Muscle layer of colon (tissue), 2 donors: ENCODE measurements at regions not wholly inside any gene's neighbourhood (a gene's known extent, or its start where the extent isn't known, plus 50 kb on each side); places are given as distances from the start of the nearest gene placed in this dataset.
"Not testable (repeated sequence)": the region's sequence is repeated elsewhere in the genome, so short reads cannot be mapped to it uniquely, and the experiment has no call there.

Source experiments
- H3K27ac ChIP-seq: one replicate; pipeline ENCODE4 v1.7.0; 2013; ENCODE audit warnings: low read depth, mild to moderate bottlenecking, low read length, moderate library complexity
- H3K27me3 ChIP-seq, 2 donors: one replicate each; pipeline ENCODE4 v1.7.0; 2013; ENCODE audit warnings: low read length in 2 of 2, mild to moderate bottlenecking in 2 of 2; ENCODE audit not compliant: insufficient read depth in 2 of 2, control insufficient read depth in 1 of 2
- H3K36me3 ChIP-seq: one replicate; pipeline ENCODE4 v1.7.0; 2013; ENCODE audit warnings: mild to moderate bottlenecking, low read length; ENCODE audit not compliant: insufficient read depth
- H3K4me1 ChIP-seq: one replicate; pipeline ENCODE4 v1.7.0; 2013; ENCODE audit warnings: mild to moderate bottlenecking, low read length; ENCODE audit not compliant: insufficient read depth
- H3K4me3 ChIP-seq, 2 donors: one replicate each; pipeline ENCODE4 v1.7.0; 2013; ENCODE audit warnings: low read length in 2 of 2, low read depth in 1 of 2, mild to moderate bottlenecking in 1 of 2, moderate library complexity in 1 of 2
- H3K9ac ChIP-seq: one replicate; pipeline ENCODE4 v1.7.0; 2013; ENCODE audit warnings: low read length
- H3K9me3 ChIP-seq: one replicate; pipeline ENCODE4 v1.7.0; 2013; ENCODE audit warnings: mild to moderate bottlenecking, low read length
- donor health status: abdominal sarcoma.
- donor health status: Adenocarcinoma of cecum.

DNA sequence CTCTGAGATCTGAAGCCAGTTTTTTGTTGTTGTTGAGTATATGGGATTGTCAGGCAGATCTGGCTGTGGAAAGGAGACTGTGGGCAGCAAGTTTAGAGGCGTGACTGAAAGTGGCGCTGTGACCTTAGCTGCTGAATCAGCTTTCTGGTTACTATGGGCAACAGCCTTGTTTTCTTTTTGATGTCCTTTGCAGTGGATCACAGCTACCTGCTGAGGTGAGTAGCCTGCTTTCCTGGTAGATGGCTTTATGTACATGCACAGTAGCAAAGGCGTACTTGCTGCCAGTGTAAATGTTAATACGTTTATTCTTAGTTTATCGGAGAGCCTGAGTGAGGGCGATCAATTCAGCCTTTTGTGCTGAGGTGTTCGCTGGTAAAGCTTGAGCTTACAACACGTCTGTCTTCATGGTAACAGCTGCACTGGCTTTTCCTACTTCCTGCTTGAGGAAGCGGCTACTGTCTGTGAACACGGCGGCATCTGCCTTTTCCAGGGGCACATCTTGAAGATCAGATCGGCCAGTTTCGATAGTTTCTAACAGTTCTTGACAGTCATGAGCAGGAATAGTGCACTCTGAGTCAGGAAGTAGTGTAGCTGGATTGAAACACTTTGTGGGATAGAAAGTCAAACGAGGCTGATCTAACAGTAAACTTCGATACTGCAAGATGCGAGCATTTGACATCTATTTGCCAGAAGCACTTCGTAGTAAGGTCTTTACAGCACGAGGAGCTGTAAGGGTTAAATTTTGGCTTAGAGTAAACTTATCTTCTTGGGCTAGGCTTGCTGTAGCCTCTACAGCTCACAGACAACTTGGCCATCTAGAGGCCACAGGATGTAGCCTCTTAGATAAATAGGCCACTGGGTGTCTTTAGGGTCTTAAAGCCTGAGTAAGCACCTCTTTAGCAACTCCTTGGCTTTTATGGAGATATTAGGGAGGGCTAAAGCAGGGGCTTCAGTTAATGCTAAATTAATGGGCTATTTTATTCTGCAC, 161.1 kb upstream of the FRG2C start:
- H3K9me3 ChIP-seq, H3K36me3 ChIP-seq, H3K4me1 ChIP-seq, H3K27me3 ChIP-seq, H3K4me3 ChIP-seq, H3K9ac ChIP-seq, H3K27ac ChIP-seq: not testable (repeated sequence)

- no peaks in the 10 kb centered on the region for H3K4me1 ChIP-seq
- H3K9me3 ChIP-seq, result no peaks in the 10 kb centered on the region
- H3K27ac ChIP-seq, result no peak overlapping the region
- H3K9ac ChIP-seq, result no peak overlapping the region
- H3K27me3 ChIP-seq, result no peaks in the 10 kb centered on the region
- no peaks in the 10 kb centered on the region for H3K36me3 ChIP-seq
- H3K4me3 ChIP-seq, result no peak overlapping the region
These were observed 157.5 kb upstream of the FRG2C start for GRCh38 chr3:75506603-75507002.

GRCh38 chr3:75507956-75508355, 156.2 kb upstream of the FRG2C start:
- H3K27ac ChIP-seq, H3K4me1 ChIP-seq, H3K9ac ChIP-seq, H3K27me3 ChIP-seq, H3K9me3 ChIP-seq, H3K4me3 ChIP-seq, H3K36me3 ChIP-seq: not testable (repeated sequence)

DNA sequence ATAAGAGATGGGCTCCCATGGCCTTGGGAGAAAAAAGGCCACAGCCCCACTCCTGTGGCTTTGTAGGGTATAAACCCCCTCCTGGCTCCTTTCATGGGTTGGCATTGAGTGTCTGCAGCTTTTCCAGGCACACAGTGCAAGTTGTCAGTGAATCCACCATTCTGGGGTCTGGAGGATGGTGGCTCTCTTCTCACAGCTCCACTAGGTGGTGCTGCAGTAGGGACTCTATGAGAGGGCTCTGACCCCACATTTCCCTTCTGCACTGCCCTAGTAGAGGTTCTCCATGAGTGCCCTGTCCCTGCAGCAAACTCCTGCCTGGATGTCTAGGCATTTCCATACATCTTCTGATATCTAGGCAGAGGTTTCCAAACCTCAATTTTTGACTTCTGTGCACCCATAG, 136.5 kb upstream of the FRG2C start:
- H3K4me3 ChIP-seq, H3K4me1 ChIP-seq, H3K36me3 ChIP-seq, H3K27ac ChIP-seq, H3K27me3 ChIP-seq, H3K9me3 ChIP-seq, H3K9ac ChIP-seq: not testable (repeated sequence)

GRCh38 chr3:75552095-75552494, 112.0 kb upstream of the FRG2C start:
- H3K27ac ChIP-seq, H3K36me3 ChIP-seq, H3K4me3 ChIP-seq, H3K9me3 ChIP-seq, H3K9ac ChIP-seq, H3K4me1 ChIP-seq, H3K27me3 ChIP-seq: not testable (repeated sequence)

DNA sequence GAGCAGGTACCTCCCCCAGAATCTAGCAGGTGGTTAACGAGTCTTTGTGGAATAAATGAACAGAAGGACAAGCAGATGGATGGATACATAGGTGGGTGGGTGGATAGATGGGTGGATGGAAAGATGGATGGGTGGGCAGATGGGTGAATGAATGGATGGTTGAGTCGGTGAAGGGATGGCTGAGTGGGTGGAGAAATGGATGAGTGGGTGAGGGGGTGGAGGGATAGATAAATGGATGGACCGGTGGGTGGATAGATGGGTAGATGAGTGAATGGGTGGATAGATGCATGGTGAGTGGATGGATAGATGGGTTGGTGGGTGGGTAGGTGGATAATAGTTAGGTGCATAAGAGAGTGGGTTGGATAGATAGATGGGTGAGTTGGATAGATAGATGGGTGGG, 99.7 kb upstream of the FRG2C start:
- not testable (repeated sequence) for H3K4me3 ChIP-seq, H3K4me1 ChIP-seq, H3K9me3 ChIP-seq, H3K27ac ChIP-seq, H3K36me3 ChIP-seq, H3K27me3 ChIP-seq, H3K9ac ChIP-seq

- not testable (repeated sequence) for H3K9me3 ChIP-seq, H3K36me3 ChIP-seq, H3K27me3 ChIP-seq, H3K27ac ChIP-seq, H3K4me1 ChIP-seq, H3K4me3 ChIP-seq, H3K9ac ChIP-seq
These were observed 91.8 kb upstream of the FRG2C start for GRCh38 chr3:75572303-75572702.

GRCh38 chr3:75579091-75579490, 85.0 kb upstream of the FRG2C start:
- not testable (repeated sequence) for H3K4me3 ChIP-seq, H3K27ac ChIP-seq, H3K4me1 ChIP-seq, H3K9ac ChIP-seq, H3K36me3 ChIP-seq, H3K27me3 ChIP-seq, H3K9me3 ChIP-seq

- H3K36me3 ChIP-seq, H3K9me3 ChIP-seq, H3K27me3 ChIP-seq, H3K27ac ChIP-seq, H3K4me1 ChIP-seq, H3K4me3 ChIP-seq, H3K9ac ChIP-seq: not testable (repeated sequence)
These were observed 84.6 kb upstream of the FRG2C start for GRCh38 chr3:75579536-75579935.

GRCh38 chr3:75579981-75580782, 83.9 kb upstream of the FRG2C start:
- H3K4me1 ChIP-seq, H3K9me3 ChIP-seq, H3K27ac ChIP-seq, H3K9ac ChIP-seq, H3K27me3 ChIP-seq, H3K36me3 ChIP-seq: not testable (repeated sequence)
- H3K4me3 ChIP-seq, result peak overlapping the region in 1 of 2 donors; percentile 38

DNA sequence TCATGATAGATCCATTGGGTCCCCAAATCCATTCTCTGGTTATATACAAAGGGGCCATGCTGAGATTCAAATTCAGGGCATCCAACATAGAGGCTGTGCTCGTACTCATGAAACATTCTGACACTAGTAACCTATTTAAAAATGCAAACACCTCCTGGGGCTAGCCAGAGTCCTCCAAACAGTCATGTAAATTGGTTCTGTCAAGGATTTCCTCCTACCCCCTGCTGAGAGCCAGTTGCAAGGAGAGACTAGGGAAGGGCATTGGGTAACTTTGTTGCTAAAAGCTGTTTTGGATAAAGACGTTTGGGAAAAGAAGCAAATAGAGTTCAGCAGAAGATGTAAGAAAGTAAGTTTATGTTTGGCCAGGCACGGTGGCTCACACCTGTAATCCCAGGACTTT, 81.6 kb upstream of the FRG2C start:
- not testable (repeated sequence) for H3K9ac ChIP-seq, H3K27me3 ChIP-seq, H3K4me1 ChIP-seq, H3K4me3 ChIP-seq, H3K36me3 ChIP-seq, H3K27ac ChIP-seq, H3K9me3 ChIP-seq

- not testable (repeated sequence) for H3K27me3 ChIP-seq, H3K9ac ChIP-seq, H3K27ac ChIP-seq, H3K9me3 ChIP-seq, H3K4me1 ChIP-seq, H3K4me3 ChIP-seq, H3K36me3 ChIP-seq
These were observed 81.0 kb upstream of the FRG2C start for GRCh38 chr3:75583116-75583515.
